ENCODE measurements at regions not wholly inside any gene's neighbourhood (a gene's known extent, or its start where the extent isn't known, plus 50 kb on each side); places are given as distances from the start of the nearest gene placed in this dataset.

- peak; percentile 4 for DNase-seq
Measured at GRCh38 chr2:200054681-200055468, 99.5 kb downstream of the MAIP1 start.

- no peak for DNase-seq
Measured at GRCh38 chr2:200056105-200056504, 100.7 kb downstream of the MAIP1 start.

- no peak for DNase-seq
Measured at GRCh38 chr2:200063155-200063554, 107.8 kb downstream of the MAIP1 start.

GRCh38 chr2:200064879-200065278 lies 109.5 kb downstream of the MAIP1 start:
- DNase-seq = no peak

GRCh38 chr2:200065477-200065876 lies 110.1 kb downstream of the MAIP1 start:
- no peak for DNase-seq

- DNase-seq = no peak
Measured at GRCh38 chr2:200066417-200066816, 111.0 kb downstream of the MAIP1 start.

- DNase-seq = no peak
Measured at GRCh38 chr2:200068642-200069041, 113.3 kb downstream of the MAIP1 start.

GRCh38 chr2:200077210-200077650 lies 121.8 kb downstream of the MAIP1 start:
- no peak for DNase-seq

- no peak for DNase-seq
Measured at GRCh38 chr2:200077838-200078237, 122.5 kb downstream of the MAIP1 start.

- DNase-seq = no peak
Measured at GRCh38 chr2:200079356-200079755, 124.0 kb downstream of the MAIP1 start.

GRCh38 chr2:200081236-200081635 lies 125.9 kb downstream of the MAIP1 start:
- no peak for DNase-seq

GRCh38 chr2:200081811-200082210 lies 126.4 kb downstream of the MAIP1 start:
- no peak for DNase-seq

GRCh38 chr2:200084036-200084435 lies 128.7 kb downstream of the MAIP1 start:
- no peak for DNase-seq

GRCh38 chr2:200086911-200087310 lies 131.5 kb downstream of the MAIP1 start:
- no peak for DNase-seq

GRCh38 chr2:200087451-200087850 lies 132.1 kb downstream of the MAIP1 start:
- no peak for DNase-seq

GRCh38 chr2:200089040-200089755 lies 133.8 kb downstream of the MAIP1 start:
- no peak for DNase-seq

- no peak for DNase-seq
Measured at GRCh38 chr2:200089756-200090109, 134.4 kb downstream of the MAIP1 start.

GRCh38 chr2:200090683-200091082 lies 135.3 kb downstream of the MAIP1 start:
- DNase-seq = no peak

- DNase-seq = no peak
Measured at GRCh38 chr2:200091126-200091525, 135.7 kb downstream of the MAIP1 start.

- no peak for DNase-seq
Measured at GRCh38 chr2:200092235-200092634, 136.9 kb downstream of the MAIP1 start.

- DNase-seq = no peak
Measured at GRCh38 chr2:200095436-200095835, 140.1 kb downstream of the MAIP1 start.

GRCh38 chr2:200099256-200099655 lies 143.9 kb downstream of the MAIP1 start:
- no peak for DNase-seq

GRCh38 chr2:200100027-200100426 lies 144.6 kb downstream of the MAIP1 start:
- DNase-seq = no peak

GRCh38 chr2:200101922-200102321 lies 146.5 kb downstream of the MAIP1 start:
- no peak for DNase-seq

- no peak for DNase-seq
Measured at GRCh38 chr2:200102971-200103370, 147.6 kb downstream of the MAIP1 start.
